GM21515 (cell line): ENCODE measurements at regions not wholly inside any gene's neighbourhood (a gene's known extent, or its start where the extent isn't known, plus 50 kb on each side); places are given as distances from the start of the nearest gene placed in this dataset.

ENCODE experiments used
- ATAC-seq: cut with Tn5 transposase; IDR thresholded peaks from one replicate; pipeline ENCODE4 v1.9.1; 2021; ENCODE audit not compliant: unreplicated experiment

GRCh38 chr10:10967581-10968256 is 50.0 kb upstream of the CELF2 start:
- no peak for ATAC-seq
